GM18861 (cell line): ENCODE measurements at regions not wholly inside any gene's neighbourhood (a gene's known extent, or its start where the extent isn't known, plus 50 kb on each side); places are given as distances from the start of the nearest gene placed in this dataset.
"Not testable (repeated sequence)": the region's sequence is repeated elsewhere in the genome, so short reads cannot be mapped to it uniquely, and the experiment has no call there.

Experiments
- ATAC-seq: cut with Tn5 transposase; IDR thresholded peaks from one replicate; pipeline ENCODE4 v1.9.1; 2021; ENCODE audit not compliant: unreplicated experiment

DNA sequence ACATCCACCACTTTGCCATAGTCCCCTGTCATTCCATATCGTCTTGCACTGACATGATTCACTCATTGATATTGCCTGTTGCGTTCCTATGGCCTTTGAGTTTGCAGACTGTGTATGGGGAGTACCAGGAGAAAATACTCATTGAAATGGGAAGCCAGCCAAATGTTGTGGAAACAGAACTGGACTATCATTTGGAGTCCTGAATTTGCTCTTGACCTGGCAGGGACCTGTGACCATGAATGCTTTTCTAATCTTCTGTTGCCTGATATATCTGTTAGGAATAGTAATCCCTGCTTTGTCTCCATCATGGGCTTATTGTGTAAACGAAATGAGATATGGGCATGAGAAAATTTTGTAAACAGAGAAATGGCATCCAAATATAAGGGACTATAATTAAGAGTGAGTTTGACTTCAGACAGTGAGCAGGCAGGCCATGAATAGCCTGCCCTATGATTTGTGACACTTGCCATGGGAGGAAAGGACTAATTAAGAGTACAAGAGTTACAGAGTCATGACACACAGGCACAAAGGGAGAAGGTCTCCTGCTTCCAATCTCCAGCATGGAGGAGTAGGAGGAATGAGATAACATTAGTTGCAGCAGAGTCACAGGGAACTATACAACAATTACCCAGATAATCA, 572.9 kb upstream of the SGCD start:
- ATAC-seq, result no peak

GRCh38 chr5:155759252-155759651, 567.7 kb upstream of the SGCD start:
- no peak for ATAC-seq

DNA sequence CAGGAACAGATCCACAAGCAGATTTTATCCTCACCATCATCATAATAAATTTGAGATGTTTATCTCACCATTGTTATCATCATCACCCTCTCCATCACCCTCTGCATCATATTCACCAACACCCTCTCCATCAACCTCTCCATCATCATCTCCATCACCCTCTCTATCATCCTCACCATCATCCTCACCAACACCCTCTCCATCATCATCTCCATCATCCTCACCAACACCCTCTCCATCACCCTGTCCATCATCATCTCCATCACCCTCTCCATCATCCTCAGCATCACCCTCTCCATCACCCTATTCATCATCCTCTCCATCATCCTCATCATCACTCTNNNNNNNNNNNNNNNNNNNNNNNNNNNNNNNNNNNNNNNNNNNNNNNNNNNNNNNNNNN, 567.0 kb upstream of the SGCD start:
- ATAC-seq, result no peak

DNA sequence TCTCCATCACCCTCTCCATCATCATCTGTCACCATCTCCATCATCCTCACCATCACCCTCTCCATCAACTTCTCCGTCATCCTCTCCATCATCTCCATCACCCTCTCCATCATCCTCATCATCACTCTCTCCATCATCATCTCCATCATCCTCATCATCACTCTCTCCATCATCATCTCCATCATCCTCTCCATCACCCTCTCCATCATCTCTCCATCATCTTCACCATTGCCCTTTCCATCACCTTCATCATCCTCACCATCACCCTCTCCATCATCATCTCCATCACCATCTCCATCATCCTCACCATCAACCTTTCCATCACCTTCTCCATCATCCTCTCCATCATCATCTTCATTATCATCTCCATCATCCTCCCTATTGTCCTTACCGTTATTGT, 565.5 kb upstream of the SGCD start:
- no peak for ATAC-seq

GRCh38 chr5:155765715-155766114, 561.2 kb upstream of the SGCD start:
- ATAC-seq, result no peak

DNA sequence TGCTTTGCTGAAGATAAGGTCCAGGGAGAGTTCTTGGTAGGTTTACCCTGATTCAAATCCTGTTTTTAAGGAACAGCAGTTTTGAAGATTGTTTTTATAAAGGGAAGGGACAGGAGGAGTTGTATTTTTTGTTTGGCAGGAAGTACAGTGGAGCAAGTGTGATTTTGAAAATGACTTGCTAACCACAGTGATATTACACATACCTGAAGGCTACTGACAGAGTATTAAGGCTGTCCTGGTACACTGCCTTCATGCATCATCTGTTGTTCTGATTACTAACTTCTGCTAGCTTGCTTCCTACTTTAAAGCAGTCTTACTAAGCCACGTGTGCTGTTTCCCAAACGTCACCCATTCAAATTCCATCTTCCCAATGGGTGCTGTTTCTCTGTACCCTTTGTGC, 559.5 kb upstream of the SGCD start:
- ATAC-seq, result no peak

DNA sequence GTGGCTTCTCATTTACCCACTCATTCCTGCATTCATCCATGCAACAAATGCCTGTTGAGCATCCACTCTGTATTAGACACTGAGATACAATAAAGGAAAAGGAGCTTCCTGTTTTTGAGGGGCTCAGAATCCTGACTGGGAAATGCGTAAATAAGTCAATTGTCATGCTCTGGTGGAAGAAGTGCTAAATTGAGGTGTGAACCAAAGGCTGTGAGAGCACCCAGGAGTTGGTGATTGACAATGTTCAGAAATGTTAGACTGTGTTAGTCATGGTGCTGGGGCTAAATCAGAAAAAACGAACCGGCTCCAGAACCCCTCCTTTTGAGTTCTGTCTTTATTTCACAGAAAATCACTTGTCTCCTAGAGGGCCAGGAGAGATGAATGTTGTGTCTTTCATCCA, 558.6 kb upstream of the SGCD start:
- no peak for ATAC-seq

DNA sequence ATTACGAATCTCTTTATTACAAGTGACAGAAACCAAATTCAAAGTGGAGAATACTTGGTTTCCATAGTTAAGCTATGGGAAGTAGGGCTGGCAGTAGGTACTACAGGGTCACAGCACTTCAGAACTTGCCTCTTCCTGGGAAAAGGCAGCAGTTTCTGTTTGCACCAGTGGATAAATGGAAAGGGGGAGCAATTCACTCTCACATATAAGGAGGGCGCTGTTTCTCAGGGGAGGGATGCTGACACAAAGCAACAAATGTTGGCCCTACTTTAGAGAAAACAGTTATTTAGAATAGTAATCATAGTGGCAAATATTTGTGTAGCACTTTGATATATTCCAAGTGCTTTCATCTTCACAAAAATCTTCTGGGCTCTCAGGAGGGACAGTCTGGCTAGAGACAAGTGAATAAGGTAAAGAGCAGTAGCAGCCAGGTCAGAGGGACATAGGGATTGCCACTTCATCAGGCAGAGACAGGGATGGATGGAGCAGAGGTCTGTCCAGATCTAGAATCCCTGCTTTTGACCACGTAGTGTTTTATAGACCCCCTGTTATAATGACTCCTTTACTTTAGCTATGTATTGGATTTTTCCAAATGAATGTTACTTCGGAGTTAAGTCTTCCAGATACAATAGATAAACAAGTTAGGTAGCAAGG, 554.8 kb upstream of the SGCD start:
- ATAC-seq, result no peak

DNA sequence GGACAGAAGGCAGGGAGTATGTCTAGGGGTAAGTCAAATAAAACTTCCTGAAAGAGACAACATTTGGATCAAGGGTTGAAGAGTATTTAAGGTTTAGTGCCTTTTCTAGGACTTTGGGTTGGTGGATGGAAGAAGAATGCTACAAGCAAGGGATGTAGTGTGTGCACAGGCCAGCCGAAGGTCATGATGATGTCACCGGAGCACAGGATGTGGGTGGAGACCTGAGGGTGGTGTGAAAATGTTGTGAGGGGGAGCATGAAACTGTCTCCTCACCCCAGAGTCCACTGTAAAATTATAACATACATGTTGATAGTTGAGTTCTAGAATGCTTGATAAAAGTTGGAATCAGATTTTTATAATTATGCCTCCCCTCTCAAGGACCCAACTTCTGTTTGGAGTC, 553.3 kb upstream of the SGCD start:
- ATAC-seq, result no peak

DNA sequence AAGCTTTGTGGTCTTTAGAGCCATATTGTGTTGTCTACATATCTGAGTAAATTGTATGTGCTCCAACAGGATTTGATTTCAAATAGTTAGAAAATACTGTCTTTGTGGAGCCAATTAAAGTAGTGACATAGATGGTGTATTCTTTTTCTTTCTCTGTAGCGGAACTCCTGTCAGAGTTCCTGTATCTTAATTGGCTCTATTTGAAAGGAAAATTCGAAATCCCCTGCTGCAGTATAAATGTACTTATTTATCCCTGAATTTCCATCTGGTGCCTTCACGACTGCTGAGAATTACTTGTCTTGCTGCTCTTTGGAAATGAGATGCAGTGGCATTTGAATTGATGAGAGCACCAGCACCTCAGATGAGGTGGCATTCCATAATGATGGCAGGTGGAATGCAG, 546.7 kb upstream of the SGCD start:
- no peak for ATAC-seq

DNA sequence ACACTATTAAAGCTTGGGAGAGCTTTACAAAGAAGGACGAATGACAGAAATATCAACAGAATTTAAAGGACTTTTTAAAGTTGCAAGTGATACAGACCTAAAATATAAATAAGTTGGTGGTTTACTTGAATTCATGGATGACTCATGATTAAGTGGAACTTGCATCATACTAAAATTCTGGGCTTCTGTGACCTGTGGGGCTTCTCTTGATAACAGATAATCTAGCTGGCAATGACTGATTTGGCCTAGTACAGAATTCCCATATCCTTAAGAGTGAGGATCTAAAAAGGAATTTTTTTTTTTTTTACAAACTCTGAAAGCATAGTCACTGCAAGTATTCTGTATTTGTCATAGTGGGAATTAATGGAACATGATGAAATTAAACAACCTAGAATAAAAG, 543.7 kb upstream of the SGCD start:
- ATAC-seq, result no peak

DNA sequence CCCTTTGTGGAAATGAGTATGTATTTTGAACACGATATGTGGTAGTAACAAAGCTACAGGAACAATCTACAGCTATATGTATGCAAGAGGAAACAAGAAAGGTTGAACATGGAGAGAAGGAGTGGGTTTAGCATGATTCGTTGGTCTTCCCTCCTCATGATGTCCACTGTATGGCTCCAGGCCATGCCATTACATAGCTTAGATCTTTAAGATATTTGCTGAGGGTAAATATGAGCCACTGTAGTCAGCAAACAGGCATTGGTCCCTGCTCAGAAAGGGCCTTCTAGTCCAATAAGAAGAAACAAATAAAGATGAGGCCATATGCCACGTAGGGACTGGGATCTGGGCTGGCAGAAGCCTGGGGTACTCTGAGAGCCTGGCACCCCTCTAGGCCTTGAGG, 543.2 kb upstream of the SGCD start:
- no peak for ATAC-seq

GRCh38 chr5:155786108-155786507, 540.9 kb upstream of the SGCD start:
- ATAC-seq, result no peak

DNA sequence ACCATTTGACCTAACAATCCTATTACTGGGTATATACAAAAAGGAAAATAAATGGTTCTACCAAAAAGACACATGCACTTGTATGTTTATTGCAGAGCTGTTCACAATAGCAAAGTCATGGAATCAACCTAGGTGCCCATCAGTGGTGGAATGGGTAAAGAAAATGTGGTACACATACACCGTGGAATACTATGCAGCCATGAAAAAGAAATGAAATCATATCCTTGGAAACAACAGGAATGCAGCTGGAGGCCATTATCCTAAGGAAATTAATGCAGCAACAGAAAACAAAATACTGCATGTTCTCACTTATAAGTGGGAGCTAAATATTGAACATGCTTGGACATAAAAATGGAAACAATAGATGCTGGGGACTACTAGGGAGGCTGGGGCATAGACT, 534.1 kb upstream of the SGCD start:
- ATAC-seq, result no peak

GRCh38 chr5:155794795-155795194, 532.2 kb upstream of the SGCD start:
- ATAC-seq, result no peak

DNA sequence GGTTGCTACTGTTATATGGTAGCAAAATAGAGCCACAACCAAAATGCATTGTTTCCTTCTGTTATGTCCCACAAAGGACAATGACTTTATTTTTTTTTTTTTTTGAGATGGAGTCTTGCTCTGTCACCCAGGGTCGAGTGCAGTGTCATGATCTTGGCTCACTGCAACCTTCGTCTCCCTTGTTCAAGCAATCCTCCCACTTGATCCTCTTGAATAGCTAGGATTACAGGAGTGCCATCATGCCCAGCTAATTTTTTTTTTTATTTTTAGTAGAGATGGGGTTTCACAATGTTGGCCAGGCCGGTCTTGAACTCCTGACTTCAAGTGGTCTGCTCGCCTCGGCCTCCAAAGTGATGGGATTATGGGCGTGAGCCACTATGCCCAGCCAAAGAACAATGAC, 527.7 kb upstream of the SGCD start:
- ATAC-seq, result no peak

- no peak for ATAC-seq
These were observed 518.9 kb upstream of the SGCD start for GRCh38 chr5:155807884-155808576.

DNA sequence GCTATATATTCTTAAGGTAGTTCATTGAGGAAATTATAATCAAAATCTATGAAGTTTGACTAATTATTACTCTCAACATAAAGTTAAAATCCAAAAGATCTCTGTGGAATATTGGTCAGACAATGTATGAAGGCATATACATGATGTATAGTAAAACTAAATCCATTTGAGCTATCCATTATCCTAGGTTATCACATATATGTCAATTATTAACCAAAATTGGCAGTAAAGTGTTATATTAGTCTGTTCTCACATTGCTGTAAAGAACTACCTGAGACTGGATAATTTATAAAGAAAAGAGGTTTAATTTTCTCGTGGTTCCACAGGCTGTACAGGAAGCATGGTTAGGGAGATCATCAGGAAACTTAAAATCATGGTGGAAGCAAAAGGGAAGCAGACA, 511.7 kb upstream of the SGCD start:
- no peak for ATAC-seq

- ATAC-seq, result no peak
These were observed 504.8 kb upstream of the SGCD start for GRCh38 chr5:155822177-155822576.

DNA sequence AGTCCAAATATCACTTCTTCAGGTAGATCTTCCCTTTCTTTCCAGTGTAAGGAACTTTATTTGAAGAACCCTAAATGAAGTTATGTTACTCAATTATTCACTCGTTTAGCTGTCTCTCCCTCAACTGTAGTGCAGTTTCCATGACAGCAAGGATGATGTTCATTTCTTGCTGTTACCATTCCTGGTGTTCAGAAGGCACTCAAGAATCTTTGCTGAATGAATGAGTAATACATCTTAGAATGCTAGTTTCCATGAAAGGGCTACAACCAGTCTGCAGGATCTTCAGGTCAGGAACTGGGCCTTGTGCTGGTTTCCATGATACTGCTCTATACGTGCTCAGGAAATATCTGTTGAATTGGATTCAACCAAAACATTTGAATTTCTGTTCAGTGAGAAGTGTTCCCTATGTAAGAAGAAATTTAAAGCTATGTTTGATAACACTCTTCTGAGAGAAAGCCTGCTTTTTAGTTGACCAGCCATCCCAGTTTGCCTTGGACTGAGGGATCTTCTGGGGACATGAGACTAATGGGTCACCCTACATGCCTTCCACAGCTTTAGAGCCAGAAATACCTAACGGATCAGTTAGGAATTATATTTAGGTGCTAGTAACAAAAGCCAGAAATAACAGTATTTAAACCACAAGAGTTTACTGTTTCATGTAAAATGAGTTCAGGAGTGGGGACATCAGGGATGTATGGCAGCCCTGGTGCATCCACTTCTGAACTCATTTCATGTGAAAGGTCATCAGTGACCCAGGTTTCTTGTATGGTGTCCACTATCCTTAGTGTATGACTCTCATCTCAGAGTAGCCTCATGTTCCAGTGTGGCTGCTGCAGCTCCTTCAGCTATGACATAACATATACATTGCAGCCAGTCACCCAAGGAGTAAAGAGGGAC, 500.1 kb upstream of the SGCD start:
- no peak for ATAC-seq

- ATAC-seq, result not testable (repeated sequence)
These were observed 499.5 kb upstream of the SGCD start for GRCh38 chr5:155827508-155827815.

DNA sequence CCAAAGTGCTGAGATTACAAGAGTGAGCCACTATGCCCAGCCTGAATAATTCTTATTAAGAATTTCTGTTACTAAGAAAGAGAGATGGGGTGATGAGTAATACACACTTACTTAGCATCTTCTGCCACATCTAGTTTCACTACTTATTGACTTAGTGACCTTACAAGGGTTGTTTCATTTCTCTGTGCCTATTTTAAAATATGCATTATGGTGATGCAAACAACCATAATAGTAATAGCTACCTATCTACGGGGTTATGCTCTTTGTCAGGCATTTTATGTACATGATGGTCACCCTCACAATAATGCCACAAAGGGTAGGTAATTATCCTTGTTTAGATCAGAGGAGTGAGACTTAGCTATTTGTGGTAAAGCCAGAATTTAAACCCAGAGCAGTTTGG, 499.0 kb upstream of the SGCD start:
- peak; percentile 87 for ATAC-seq
